Hepatocyte (in vitro differentiated cells): ENCODE measurements at regions not wholly inside any gene's neighbourhood (a gene's known extent, or its start where the extent isn't known, plus 50 kb on each side); places are given as distances from the start of the nearest gene placed in this dataset.

Source experiments
- DNase-seq: peaks from one replicate; pipeline ENCODE4 v3.0.0-alpha.2; 2016; ENCODE audit warnings: low spot score
- H2AFZ ChIP-seq: fragments of 200-600 bp; sonication (generic); 2 replicates; pipeline ENCODE4 v1.6.0; 2016; ENCODE audit warnings: antibody characterized with exemption, mild to moderate bottlenecking
- H3K27ac ChIP-seq: fragments of 200-600 bp; sonication (generic); 2 replicates; pipeline ENCODE4 v1.5.1; 2016; ENCODE audit warnings: mild to moderate bottlenecking
- H3K27me3 ChIP-seq: fragments of 200-600 bp; sonication (generic); 2 replicates; pipeline ENCODE4 v1.6.1; 2016
- H3K36me3 ChIP-seq: fragments of 200-600 bp; sonication (generic); replicated peaks from 2 replicates; pipeline ENCODE4 v1.5.1; 2016; ENCODE audit warnings: low read depth; ENCODE audit not compliant: insufficient read depth
- H3K4me1 ChIP-seq: fragments of 200-600 bp; sonication (generic); 2 replicates; pipeline ENCODE4 v1.5.1; 2016; ENCODE audit warnings: mild to moderate bottlenecking, moderate library complexity; ENCODE audit not compliant: insufficient read depth
- H3K4me2 ChIP-seq: fragments of 200-600 bp; sonication (generic); 2 replicates; pipeline ENCODE4 v1.6.0; 2016
- H3K4me3 ChIP-seq: fragments of 200-600 bp; sonication (generic); 2 replicates; pipeline ENCODE4 v1.5.1; 2016; ENCODE audit warnings: mild to moderate bottlenecking
- H3K79me2 ChIP-seq: fragments of 200-600 bp; sonication (generic); 2 replicates; pipeline ENCODE4 v1.6.0; 2017; ENCODE audit warnings: mild to moderate bottlenecking
- H3K9me2 ChIP-seq: fragments of 200-600 bp; sonication (generic); replicated peaks from 2 replicates; pipeline ENCODE4 v1.6.0; 2017; ENCODE audit warnings: mild to moderate bottlenecking; ENCODE audit not compliant: insufficient read depth
- H3K9me3 ChIP-seq: fragments of 200-600 bp; sonication (generic); 2 replicates; pipeline ENCODE4 v1.5.1; 2016; ENCODE audit warnings: low read depth, mild to moderate bottlenecking
- H4K20me1 ChIP-seq: fragments of 200-600 bp; sonication (generic); 2 replicates; pipeline ENCODE4 v1.6.0; 2016; ENCODE audit warnings: mild to moderate bottlenecking; ENCODE audit not compliant: insufficient read depth, poor library complexity, severe bottlenecking
- EZH2 ChIP-seq: fragments of 200-600 bp; sonication (generic); IDR thresholded peaks from 2 replicates; pipeline ENCODE4 v1.6.1; 2016; ENCODE audit warnings: antibody characterized with exemption, mild to moderate bottlenecking, borderline replicate concordance
- EZH2phosphoT487 ChIP-seq: fragments of 200-600 bp; sonication (generic); IDR thresholded peaks from one replicate; pipeline ENCODE4 v1.6.1; 2018; ENCODE audit warnings: antibody characterized with exemption, mild to moderate bottlenecking, low read depth, moderate library complexity; ENCODE audit not compliant: unreplicated experiment, severe bottlenecking
- WGBS: methylation state at CpG from one replicate; pipeline ENCODE4 v1.1.6; 2016; ENCODE audit warnings: low lambda C conversion rate; ENCODE audit errors: missing lambda C conversion rate; 5-methylcytosine and 5-hydroxymethylcytosine counted together
- TF ChIP-seq, protein P1 (sequence below): fragments of 200-600 bp; sonication (generic); IDR thresholded peaks from 2 replicates; pipeline ENCODE4 v1.5.1; 2016; ENCODE audit warnings: antibody characterized with exemption, mild to moderate bottlenecking; ENCODE audit not compliant: poor library complexity

DNA sequence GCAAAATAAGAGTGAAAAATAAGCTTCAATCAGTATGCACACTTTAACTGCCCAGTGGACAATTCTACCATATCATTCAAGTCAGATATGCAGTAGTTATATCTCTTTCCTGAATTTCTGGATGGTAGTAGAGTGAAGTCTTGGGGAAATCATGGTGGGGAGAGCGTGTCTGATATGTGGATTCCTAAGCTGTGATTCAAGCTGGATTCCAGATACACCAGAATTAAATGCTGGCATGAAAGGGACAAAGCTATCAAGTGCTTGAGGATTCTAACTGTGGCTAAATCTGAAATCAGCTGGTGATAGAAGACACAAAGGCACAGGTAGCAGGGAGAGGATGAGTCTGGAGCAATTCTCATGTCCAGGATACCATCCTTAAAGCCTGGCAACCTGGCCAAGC, 323.5 kb downstream of the DUSP10 start:
- DNase-seq: no peak
- Histone ChIP-seq H3K36me3 (no peaks in the 10 kb centered on the region), H3K9me3 (no peaks in the 10 kb centered on the region), H3K27me3 (no peaks in the 10 kb centered on the region), H3K4me1 (no peaks in the 10 kb centered on the region), H3K4me2 (no peak overlapping the region), H2AFZ (no peak overlapping the region), H3K4me3 (no peak overlapping the region), H3K27ac (no peak overlapping the region), H3K79me2 (no peaks in the 10 kb centered on the region), H3K9me2 (no peaks in the 10 kb centered on the region), H4K20me1 (no peaks in the 10 kb centered on the region)
- TF ChIP-seq EZH2: no peak
- TF ChIP-seq, protein P1, sequence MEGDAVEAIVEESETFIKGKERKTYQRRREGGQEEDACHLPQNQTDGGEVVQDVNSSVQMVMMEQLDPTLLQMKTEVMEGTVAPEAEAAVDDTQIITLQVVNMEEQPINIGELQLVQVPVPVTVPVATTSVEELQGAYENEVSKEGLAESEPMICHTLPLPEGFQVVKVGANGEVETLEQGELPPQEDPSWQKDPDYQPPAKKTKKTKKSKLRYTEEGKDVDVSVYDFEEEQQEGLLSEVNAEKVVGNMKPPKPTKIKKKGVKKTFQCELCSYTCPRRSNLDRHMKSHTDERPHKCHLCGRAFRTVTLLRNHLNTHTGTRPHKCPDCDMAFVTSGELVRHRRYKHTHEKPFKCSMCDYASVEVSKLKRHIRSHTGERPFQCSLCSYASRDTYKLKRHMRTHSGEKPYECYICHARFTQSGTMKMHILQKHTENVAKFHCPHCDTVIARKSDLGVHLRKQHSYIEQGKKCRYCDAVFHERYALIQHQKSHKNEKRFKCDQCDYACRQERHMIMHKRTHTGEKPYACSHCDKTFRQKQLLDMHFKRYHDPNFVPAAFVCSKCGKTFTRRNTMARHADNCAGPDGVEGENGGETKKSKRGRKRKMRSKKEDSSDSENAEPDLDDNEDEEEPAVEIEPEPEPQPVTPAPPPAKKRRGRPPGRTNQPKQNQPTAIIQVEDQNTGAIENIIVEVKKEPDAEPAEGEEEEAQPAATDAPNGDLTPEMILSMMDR: no peak
- TF ChIP-seq EZH2phosphoT487: no peak
- WGBS: 95% methylated on average over 1 of the region's 1 CpG

DNA sequence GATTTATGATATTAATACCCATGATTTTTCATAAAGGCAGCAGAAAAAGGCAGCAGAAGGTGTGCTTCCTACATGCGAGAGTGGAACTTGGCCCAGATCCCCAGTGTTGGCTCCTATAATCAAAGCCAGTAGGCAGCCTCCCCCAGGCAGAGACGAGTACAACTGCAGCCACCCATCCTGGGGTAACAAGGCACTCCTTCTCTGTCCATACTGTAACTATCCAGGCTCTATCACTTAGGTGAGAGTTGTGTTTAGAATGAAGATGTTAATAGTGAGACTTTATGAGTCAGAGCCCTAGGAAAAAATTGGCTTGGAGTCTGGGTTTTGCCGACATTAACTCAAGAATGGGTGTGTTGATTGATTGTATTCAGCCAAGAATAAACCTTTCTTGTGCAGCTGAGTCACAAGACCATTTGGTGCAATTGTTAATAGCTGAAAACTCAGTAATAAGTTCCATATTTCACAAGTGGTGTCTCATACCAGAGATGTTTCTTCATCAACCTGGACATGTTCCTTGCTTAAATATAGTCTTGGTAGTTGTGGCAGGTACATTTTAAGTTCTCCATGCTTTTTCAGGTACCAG, 322.3 kb downstream of the DUSP10 start:
- TF ChIP-seq, protein P1: no peak
- TF ChIP-seq EZH2phosphoT487 (no peak), EZH2 (no peak)

DNA sequence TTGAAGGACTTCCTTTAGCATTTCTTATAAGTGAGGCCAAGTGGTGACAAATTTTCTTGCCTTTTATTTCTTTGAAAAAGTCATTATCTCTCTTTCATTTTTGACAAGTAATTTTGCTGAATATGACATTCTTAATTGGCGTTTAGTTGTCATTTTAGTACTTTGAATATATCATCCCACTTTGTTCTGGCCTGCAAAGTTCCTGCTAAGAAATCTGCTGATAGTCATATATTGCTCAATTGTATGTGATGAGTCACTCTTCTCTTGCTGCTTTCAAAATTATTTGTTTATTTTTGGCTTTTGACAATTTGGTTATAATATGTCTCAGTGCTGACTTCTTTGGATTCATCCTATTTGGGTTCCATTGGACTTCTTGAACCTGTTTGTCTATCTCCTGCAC, 312.6 kb downstream of the DUSP10 start:
- H3K27ac ChIP-seq: no peak overlapping the region
- H3K79me2 ChIP-seq: no peaks in the 10 kb centered on the region
- no peak for DNase-seq
- no peaks in the 10 kb centered on the region for H3K27me3 ChIP-seq
- H2AFZ ChIP-seq: no peak overlapping the region
- no peak overlapping the region for H3K4me2 ChIP-seq
- TF ChIP-seq EZH2phosphoT487 (no peak), EZH2 (no peak)
- TF ChIP-seq, protein P1: no peak
- H3K9me3 ChIP-seq: no peaks in the 10 kb centered on the region
- no peaks in the 10 kb centered on the region for H4K20me1 ChIP-seq
- H3K4me3 ChIP-seq: no peak overlapping the region
- WGBS: 80% methylated on average over 1 of the region's 1 CpG
- H3K4me1 ChIP-seq: no peaks in the 10 kb centered on the region
- H3K9me2 ChIP-seq: no peaks in the 10 kb centered on the region
- no peaks in the 10 kb centered on the region for H3K36me3 ChIP-seq

More for the DNA sequence above, 322.3 kb downstream of the DUSP10 start:
- H3K27me3 ChIP-seq: no peaks in the 10 kb centered on the region
- no peaks in the 10 kb centered on the region for H3K79me2 ChIP-seq
- WGBS: 78% methylated on average over 3 of the region's 3 CpGs
- H3K36me3 ChIP-seq: no peaks in the 10 kb centered on the region
- DNase-seq: no peak
- H3K4me2 ChIP-seq: no peak overlapping the region
- H2AFZ ChIP-seq: no peak overlapping the region
- no peak overlapping the region for H3K27ac ChIP-seq
- no peaks in the 10 kb centered on the region for H3K9me3 ChIP-seq
- no peaks in the 10 kb centered on the region for H3K4me1 ChIP-seq
- H4K20me1 ChIP-seq: no peaks in the 10 kb centered on the region
- no peaks in the 10 kb centered on the region for H3K9me2 ChIP-seq
- no peak overlapping the region for H3K4me3 ChIP-seq
